IMR-90 (cell line): ENCODE measurements at regions not wholly inside any gene's neighbourhood (a gene's known extent, or its start where the extent isn't known, plus 50 kb on each side); places are given as distances from the start of the nearest gene placed in this dataset.

Experiments
- ATAC-seq: fragments of 200-7000 bp; cut with Tn5 transposase; 2 replicates; pipeline ENCODE4 v1.9.1; 2020; ENCODE audit warnings: low read depth, mild to moderate bottlenecking, moderate library complexity
- BruUV-seq: library from RNA; stranded (reverse); fragments of 400-500 nt; replicated peaks from 2 replicates; lab custom pipeline; 2021; lab: Mats Ljungman, UMichigan
- CTCF ChIA-PET: fragments of 300-600 bp; formaldehyde crosslinking; extraction: SDS; loops from one replicate; lab custom pipeline; 2021; ENCODE audit warnings: antibody characterized with exemption; lab: Yijun Ruan, JAX
- POLR2A ChIA-PET: fragments of 300-600 bp; sonication (Branson Sonifier 250); formaldehyde crosslinking; loops from one replicate; lab custom pipeline; 2022; ENCODE audit warnings: antibody characterized with exemption; ENCODE audit not compliant: unreplicated experiment; lab: Charles Lee
- DNase-seq: peaks from one replicate; pipeline ENCODE4 v3.0.0; 2013
- H2AFZ ChIP-seq: replicated peaks from 2 replicates; pipeline ENCODE3; 2013; ENCODE audit warnings: low read length, mild to moderate bottlenecking; ENCODE audit not compliant: poor library complexity
- H2AK5ac ChIP-seq: 2 replicates; pipeline ENCODE4 v1.6.1; 2013; ENCODE audit warnings: low read depth, low read length, inconsistent platforms
- H2AK9ac ChIP-seq: replicated peaks from 2 replicates; pipeline ENCODE3; 2013; ENCODE audit warnings: mild to moderate bottlenecking, low read depth, low read length, moderate library complexity; ENCODE audit not compliant: poor library complexity
- H2BK120ac ChIP-seq: 2 replicates; pipeline ENCODE4 v1.6.1; 2013; ENCODE audit warnings: low read depth, low read length, inconsistent platforms
- H2BK15ac ChIP-seq: 3 replicates; pipeline ENCODE4 v1.6.1; 2013; ENCODE audit warnings: low read depth, low read length, inconsistent platforms
- H2BK20ac ChIP-seq: 2 replicates; pipeline ENCODE4 v1.6.1; 2013; ENCODE audit warnings: low read depth, mild to moderate bottlenecking, inconsistent platforms, low read length, moderate library complexity
- H2BK5ac ChIP-seq: 2 replicates; pipeline ENCODE4 v1.6.1; 2013; ENCODE audit warnings: mild to moderate bottlenecking, low read depth, low read length, inconsistent platforms; ENCODE audit not compliant: poor library complexity, severe bottlenecking
- H3K14ac ChIP-seq: replicated peaks from 2 replicates; pipeline ENCODE4 v1.6.1; 2013; ENCODE audit warnings: low read depth, low read length, inconsistent platforms
- H3K18ac ChIP-seq: 2 replicates; pipeline ENCODE4 v1.6.1; 2013; ENCODE audit warnings: low read depth, low read length, control low read depth
- H3K23ac ChIP-seq: 2 replicates; pipeline ENCODE4 v1.6.1; 2013; ENCODE audit warnings: low read depth, low read length, inconsistent platforms
- H3K27ac ChIP-seq: 2 replicates; pipeline ENCODE4 v1.5.1; 2013; ENCODE audit warnings: mild to moderate bottlenecking, control low read depth, low read length; ENCODE audit not compliant: insufficient read depth
- H3K27me3 ChIP-seq: 2 replicates; pipeline ENCODE4 v1.6.1; 2013; ENCODE audit warnings: low read length; ENCODE audit not compliant: control insufficient read depth, insufficient read depth
- H3K36me3 ChIP-seq: 2 replicates; pipeline ENCODE4 v1.6.1; 2013; ENCODE audit warnings: low read length, mixed read lengths; ENCODE audit not compliant: control insufficient read depth, insufficient read depth
- H3K4ac ChIP-seq: 2 replicates; pipeline ENCODE4 v1.6.1; 2013; ENCODE audit warnings: low read depth, low read length, inconsistent platforms
- H3K4me1 ChIP-seq: 2 replicates; pipeline ENCODE4 v1.6.1; 2013; ENCODE audit warnings: low read length, mixed read lengths; ENCODE audit not compliant: control insufficient read depth, insufficient read depth
- H3K4me2 ChIP-seq: 2 replicates; pipeline ENCODE4 v1.6.1; 2013; ENCODE audit warnings: low read depth, mild to moderate bottlenecking, control low read depth, low read length, moderate library complexity
- H3K4me3 ChIP-seq: 2 replicates; pipeline ENCODE4 v1.5.1; 2013; ENCODE audit warnings: low read depth, mild to moderate bottlenecking, control low read depth, low read length, moderate library complexity; ENCODE audit not compliant: insufficient read depth
- H3K56ac ChIP-seq: 2 replicates; pipeline ENCODE4 v1.6.1; 2013; ENCODE audit warnings: low read length, inconsistent platforms; ENCODE audit not compliant: insufficient read depth; ENCODE audit errors: extremely low read depth
- H3K79me1 ChIP-seq, 2 experiments: 2 replicates each; pipeline ENCODE4 v1.6.1; 2013; ENCODE audit warnings: low read length in 2 of 2, inconsistent platforms in 1 of 2, low read depth in 1 of 2
- H3K9ac ChIP-seq: 2 replicates; pipeline ENCODE4 v1.6.1; 2013; ENCODE audit warnings: low read depth, low read length, control low read depth
- H3K9me1 ChIP-seq: 2 replicates; pipeline ENCODE4 v1.6.1; 2013; ENCODE audit warnings: low read length, inconsistent platforms; ENCODE audit not compliant: insufficient read depth
- H3K9me3 ChIP-seq: 2 replicates; pipeline ENCODE4 v1.6.1; 2013; ENCODE audit warnings: low read length; ENCODE audit not compliant: control insufficient read depth, insufficient read depth
- H4K20me1 ChIP-seq: 2 replicates; pipeline ENCODE4 v1.6.1; 2013; ENCODE audit warnings: low read length, inconsistent platforms; ENCODE audit not compliant: insufficient read depth
- H4K5ac ChIP-seq: 2 replicates; pipeline ENCODE4 v1.6.1; 2013; ENCODE audit warnings: mild to moderate bottlenecking, low read depth, low read length, control low read depth
- H4K8ac ChIP-seq, 2 experiments: 2 replicates each; pipeline ENCODE4 v1.6.1; 2013; ENCODE audit warnings: low read depth in 2 of 2, low read length in 2 of 2, control low read depth in 1 of 2, inconsistent platforms in 1 of 2
- H4K91ac ChIP-seq: 2 replicates; pipeline ENCODE4 v1.6.1; 2013; ENCODE audit warnings: low read depth, low read length, inconsistent platforms; ENCODE audit not compliant: insufficient read depth
- BHLHE40 ChIP-seq: fragments of 150-350 bp; IDR thresholded peaks from 2 replicates; pipeline ENCODE4 v1.6.1; 2016; ENCODE audit warnings: mild to moderate bottlenecking, low read depth, low read length
- CEBPB ChIP-seq: IDR thresholded peaks from 2 replicates; pipeline ENCODE4 v1.6.1; 2012; ENCODE audit warnings: low read depth, low read length, improper control_type of control experiment
- CHD1 ChIP-seq: IDR thresholded peaks from 2 replicates; pipeline ENCODE4 v1.6.1; 2012; ENCODE audit warnings: low read depth, low read length, improper control_type of control experiment
- FOS ChIP-seq: fragments of 150-350 bp; IDR thresholded peaks from 2 replicates; pipeline ENCODE4 v1.6.1; 2016; ENCODE audit warnings: low read depth, low read length
- MAZ ChIP-seq: IDR thresholded peaks from 2 replicates; pipeline ENCODE4 v1.6.1; 2012; ENCODE audit warnings: low read depth, mild to moderate bottlenecking, low read length, improper control_type of control experiment, moderate library complexity, borderline replicate concordance
- MXI1 ChIP-seq: IDR thresholded peaks from 2 replicates; pipeline ENCODE4 v1.6.1; 2012; ENCODE audit warnings: low read depth, mild to moderate bottlenecking, low read length, moderate library complexity, borderline replicate concordance
- NFE2L2 ChIP-seq: fragments of 150-350 bp; IDR thresholded peaks from 2 replicates; pipeline ENCODE4 v1.6.1; 2016; ENCODE audit warnings: low read depth, mild to moderate bottlenecking, low read length
- POLR2A ChIP-seq: IDR thresholded peaks from 2 replicates; pipeline ENCODE4 v1.6.1; 2012; ENCODE audit warnings: mild to moderate bottlenecking, low read depth, low read length
- RCOR1 ChIP-seq: IDR thresholded peaks from 2 replicates; pipeline ENCODE4 v1.6.1; 2012; ENCODE audit warnings: mild to moderate bottlenecking, low read length, improper control_type of control experiment; ENCODE audit not compliant: insufficient replicate concordance
- SMC3 ChIP-seq: fragments of 150-350 bp; IDR thresholded peaks from 2 replicates; pipeline ENCODE4 v1.6.1; 2016; ENCODE audit warnings: low read depth, mild to moderate bottlenecking, antibody characterized with exemption, low read length, moderate library complexity
- WGBS, 2 experiments: methylation state at CpG; one replicate each; pipeline versions ENCODE4 v1.1.5 to v1.1.7; 2013; ENCODE audit warnings: missing lambda C conversion rate in 2 of 2; ENCODE audit not compliant: insufficient read length in 1 of 2; ENCODE audit errors: extremely low coverage in 2 of 2; 5-methylcytosine and 5-hydroxymethylcytosine counted together
- dilution Hi-C: fragments of 300-500 bp; cut with HindIII; formaldehyde crosslinking; loops from one replicate; pipeline ENCODE4 v1.14.3; 2018; ENCODE audit warnings: low sequenced_read_pairs; ENCODE audit not compliant: unreplicated experiment
- in situ Hi-C: fragments of 300-500 bp; cut with MboI; formaldehyde crosslinking; loops from 3 replicates; pipeline ENCODE4 v1.14.3; 2019; ENCODE audit warnings: low sequenced_read_pairs, inconsistent platforms, mixed read lengths
- intact Hi-C: fragments of 100-400 bp; cut with micrococcal nuclease; formaldehyde crosslinking; loops from 2 replicates; pipeline ENCODE4 v1.10.0; 2022

GRCh38 chr17:77649717-77650211 lies 308.7 kb upstream of the TNRC6C start:
- TF ChIP-seq FOS (no peak), RCOR1 (no peak), NFE2L2 (no peak), CEBPB (no peak), SMC3 (no peak), CHD1 (no peak), MAZ (no peak), BHLHE40 (no peak), POLR2A (no peak), MXI1 (no peak)
- Histone ChIP-seq H3K27me3 (peaks cover 18% of the 10 kb centered on the region), H3K4me1 (no peaks in the 10 kb centered on the region), H2BK5ac (no peak overlapping the region), H2AK9ac (no peak overlapping the region), H3K23ac (no peak overlapping the region), H3K18ac (no peak overlapping the region), H3K9me1 (no peaks in the 10 kb centered on the region), H4K91ac (no peak overlapping the region), H3K27ac (no peak overlapping the region), H4K5ac (no peak overlapping the region), H4K8ac (no peak overlapping the region), H3K79me1 (no peaks in the 10 kb centered on the region), H3K4ac (no peak overlapping the region), H3K4me3 (no peak overlapping the region), H3K4me2 (no peak overlapping the region), H2AFZ (no peak overlapping the region), H3K14ac (no peak overlapping the region), H2BK15ac (no peak overlapping the region), H3K36me3 (no peaks in the 10 kb centered on the region), H2BK20ac (no peak overlapping the region), H4K20me1 (no peaks in the 10 kb centered on the region), H3K9me3 (peaks cover 4% of the 10 kb centered on the region; the same call in 1 of the 2 replicates), H3K56ac (no peak overlapping the region), H3K9ac (no peak overlapping the region), H2AK5ac (no peak overlapping the region), H2BK120ac (no peak overlapping the region)
- CTCF ChIA-PET, result no interaction called here
- ATAC-seq (no peak), DNase-seq (no peak)
- POLR2A ChIA-PET, result no interaction called here
- in situ Hi-C loops, result no loop called here
- no CpG with 5 or more reads among the region's 8 CpGs for WGBS, 2 experiments
- dilution Hi-C loops, result no loop called here
- intact Hi-C loops, result no loop called here
- no TSS peak for BruUV-seq
